ENCODE measurements at regions not wholly inside any gene's neighbourhood (a gene's known extent, or its start where the extent isn't known, plus 50 kb on each side); places are given as distances from the start of the nearest gene placed in this dataset.

- DNase-seq (ENCODE audit: low read depth, low spot score) (no peak), FAIRE-seq (no peak)
- no peak overlapping the region for H3K27ac ChIP-seq (ENCODE audit: insufficient read depth, low read depth, low read length)
- ChIA-PET CTCF (interaction anchor here (1.9 kb wide), 1 partner anchor 106 kb away, joined by 7 read pairs; no protein-coding TSS in a partner anchor), POLR2A (no interaction called here)
- no peaks in the 10 kb centered on the region for H3K36me3 ChIP-seq (ENCODE audit: control insufficient read depth in 2 of 2, extremely low read depth in 1 of 2, insufficient read depth in 2 of 2, low read length in 2 of 2)
- no peak overlapping the region for H2AFZ ChIP-seq (ENCODE audit: low read depth, low read length)
- H3K9ac ChIP-seq (replicated peaks; ENCODE audit: extremely low read depth, insufficient read depth, low read length) = no peak overlapping the region
- no TSS peak for BruUV-seq (replicated peaks)
- dilution Hi-C loops (cut with MboI; ENCODE audit: extremely low pct_ligation_motif_present, low sequenced_read_pairs) = no loop called here
- no peak for TF ChIP-seq EZH2 (IDR thresholded peaks at IDR 0.05; ENCODE audit: borderline replicate concordance, low read depth, low read length, severe bottlenecking)
- no peak for TF ChIP-seq MYC (IDR thresholded peaks at IDR 0.05; ENCODE audit: low read depth, low read length)
- TF ChIP-seq, protein P1, sequence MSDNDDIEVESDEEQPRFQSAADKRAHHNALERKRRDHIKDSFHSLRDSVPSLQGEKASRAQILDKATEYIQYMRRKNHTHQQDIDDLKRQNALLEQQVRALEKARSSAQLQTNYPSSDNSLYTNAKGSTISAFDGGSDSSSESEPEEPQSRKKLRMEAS (IDR thresholded peaks at IDR 0.05; ENCODE audit: insufficient read depth, insufficient read length) = no peak
- TF ChIP-seq JUN (IDR thresholded peaks at IDR 0.05; ENCODE audit: borderline replicate concordance, insufficient read depth, insufficient read length, low read depth) = no peak
- TF ChIP-seq FOS (IDR thresholded peaks at IDR 0.05; ENCODE audit: borderline replicate concordance, insufficient read depth, low read length) = no peak
- TF ChIP-seq POLR2A (IDR thresholded peaks at IDR 0.05; ENCODE audit: low read depth, low read length) = no peak
- TF ChIP-seq POLR2AphosphoS5 (IDR thresholded peaks at IDR 0.05; ENCODE audit: insufficient read depth, low read depth, low read length) = no peak
- TF ChIP-seq GATA2 (IDR thresholded peaks at IDR 0.05; ENCODE audit: insufficient read depth, insufficient read length, low read depth, low read length) = no peak
- TF ChIP-seq CTCF (IDR thresholded peaks at IDR 0.05; ENCODE audit: extremely low read depth in 1 of 2, insufficient read depth in 1 of 2, low read depth in 1 of 2, low read length in 2 of 2) = no peak
- no peaks in the 10 kb centered on the region for H3K4me1 ChIP-seq (ENCODE audit: control insufficient read depth, extremely low read depth, insufficient read depth, low read length)
- no peaks in the 10 kb centered on the region for H3K9me3 ChIP-seq (replicated peaks; ENCODE audit: control insufficient read depth, insufficient read depth, low read length)
- no peaks in the 10 kb centered on the region for H3K27me3 ChIP-seq (ENCODE audit: control insufficient read depth in 2 of 2, insufficient read depth in 2 of 2, low read length in 2 of 2)
- H3K79me2 ChIP-seq (ENCODE audit: control insufficient read depth, insufficient read depth, low read length) = no peaks in the 10 kb centered on the region
- H3K4me2 ChIP-seq (ENCODE audit: insufficient read depth, low read length) = no peak overlapping the region
- H4K20me1 ChIP-seq (replicated peaks; ENCODE audit: control insufficient read depth, extremely low read depth, insufficient read depth, low read length) = no peaks in the 10 kb centered on the region
- no peaks in the 10 kb centered on the region for H3K9me1 ChIP-seq (replicated peaks; ENCODE audit: control insufficient read depth, extremely low read depth, insufficient read depth, low read length)
- intact Hi-C loops (cut with micrococcal nuclease) = no loop called here
- H3K4me3 ChIP-seq (replicated peaks in 1 of 3; ENCODE audit: insufficient read depth in 1 of 3, low read depth in 1 of 3, low read length in 3 of 3) = no peak overlapping the region
These were observed 97.8 kb upstream of the CHODL start for GRCh38 chr21:18146820-18147219.

All from endothelial cell of umbilical vein (primary cell).